ENCODE measurements at regions not wholly inside any gene's neighbourhood (a gene's known extent, or its start where the extent isn't known, plus 50 kb on each side); places are given as distances from the start of the nearest gene placed in this dataset.
"Not testable (repeated sequence)": the region's sequence is repeated elsewhere in the genome, so short reads cannot be mapped to it uniquely, and the experiment has no call there.

DNA sequence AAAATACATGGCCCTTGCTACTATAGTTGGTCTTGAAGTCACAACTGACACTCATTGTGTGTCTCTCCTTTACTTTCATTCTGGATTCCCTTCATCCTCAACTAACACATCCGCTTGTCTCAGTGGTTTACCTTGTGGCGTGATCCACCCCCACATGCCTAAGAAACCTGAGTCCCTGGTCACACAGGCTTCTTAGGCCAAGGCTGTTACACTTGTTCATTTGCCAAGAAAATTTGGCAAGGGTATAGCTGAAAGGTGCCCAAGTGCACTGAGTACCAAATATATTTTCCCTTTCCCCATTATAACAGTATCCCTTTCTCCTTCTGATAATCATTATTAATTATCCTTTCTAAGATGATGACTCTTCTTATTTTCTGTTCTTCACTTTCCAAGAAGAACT is 207.6 kb upstream of the STAC start:
- no peaks in the 10 kb centered on the region for H3K4me1 Mint-ChIP-seq
- no peak overlapping the region for H3K4me3 ChIP-seq (ENCODE audit: low read length)
- H3K27me3 Mint-ChIP-seq = no peaks in the 10 kb centered on the region
- H3K36me3 Mint-ChIP-seq = no peaks in the 10 kb centered on the region
- peaks cover 0 to 15% (median 0%) of the 10 kb centered on the region in 11 donors for H3K9me3 Mint-ChIP-seq
- DNase-seq (no peak), ATAC-seq (no peak)
- no peaks in the 10 kb centered on the region for H3K4me1 ChIP-seq (ENCODE audit: control insufficient read depth in 2 of 2, insufficient read depth in 2 of 2, low read length in 2 of 2)
- intact Hi-C loops (cut with micrococcal nuclease) = no loop called here
- no peaks in the 10 kb centered on the region for H3K9me3 ChIP-seq (ENCODE audit: control insufficient read depth in 2 of 3, low read length in 3 of 3)
- H3K27ac Mint-ChIP-seq = no peak overlapping the region
- no peak overlapping the region for H3K27ac ChIP-seq (ENCODE audit: low read depth, low read length)
- H3K27me3 ChIP-seq (ENCODE audit: control insufficient read depth in 2 of 2, insufficient read depth in 2 of 2, low read length in 2 of 2) = no peaks in the 10 kb centered on the region
- H3K36me3 ChIP-seq (ENCODE audit: control insufficient read depth in 2 of 3, insufficient read depth in 3 of 3, low read length in 3 of 3) = no peaks in the 10 kb centered on the region
- POLR2A ChIA-PET = no interaction called here
- CTCF ChIA-PET = no interaction called here
- H3K4me3 Mint-ChIP-seq = no peak overlapping the region

DNA sequence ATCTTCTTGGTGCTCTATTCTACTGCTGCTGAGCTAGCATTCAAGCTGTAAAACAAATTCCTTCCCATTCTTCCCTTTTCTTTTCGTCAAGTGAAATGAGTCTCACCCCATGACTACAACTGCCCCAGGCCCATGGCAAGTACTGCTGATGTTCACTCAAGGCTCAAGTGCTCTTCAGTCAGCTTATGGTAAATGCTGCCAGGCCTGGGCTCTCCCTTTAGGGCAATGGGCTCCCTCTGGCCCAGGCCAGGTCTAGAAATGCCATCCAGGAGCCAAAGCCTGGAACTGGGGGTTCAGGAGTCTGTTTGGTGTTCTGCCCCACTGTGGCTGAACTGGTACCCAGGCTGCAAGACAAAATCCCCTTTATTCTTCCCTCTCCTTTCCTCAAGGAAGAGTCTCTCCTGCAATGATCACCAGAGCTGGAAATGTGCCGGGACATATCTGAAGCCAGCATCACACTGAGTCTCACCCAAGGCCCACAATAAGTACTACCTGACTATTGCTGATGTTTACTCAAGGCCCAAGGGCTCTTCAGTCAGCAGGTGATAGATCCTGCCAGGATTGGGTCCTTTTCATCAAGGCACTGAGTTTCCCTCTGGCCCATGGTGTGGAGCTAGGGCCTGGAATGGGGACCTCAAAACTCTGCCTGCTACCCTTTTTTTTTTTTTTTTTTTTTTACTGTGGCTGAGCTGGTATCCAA is 205.0 kb upstream of the STAC start:
- CTCF ChIA-PET = no interaction called here
- H3K9me3 Mint-ChIP-seq = peaks cover 0 to 15% (median 0%) of the 10 kb centered on the region in 11 donors
- no peaks in the 10 kb centered on the region for H3K9me3 ChIP-seq (ENCODE audit: control insufficient read depth in 2 of 3, low read length in 3 of 3)
- no peak for ATAC-seq
- no peaks in the 10 kb centered on the region for H3K27me3 Mint-ChIP-seq
- H3K27ac Mint-ChIP-seq = no peak overlapping the region
- H3K4me1 Mint-ChIP-seq = no peaks in the 10 kb centered on the region
- H3K4me3 ChIP-seq (ENCODE audit: low read length) = no peak overlapping the region
- intact Hi-C loops (cut with micrococcal nuclease) = no loop called here
- no peak overlapping the region for H3K4me3 Mint-ChIP-seq
- H3K36me3 Mint-ChIP-seq = no peaks in the 10 kb centered on the region
- H3K27ac ChIP-seq (ENCODE audit: low read depth, low read length) = no peak overlapping the region
- H3K27me3 ChIP-seq (ENCODE audit: control insufficient read depth in 2 of 2, insufficient read depth in 2 of 2, low read length in 2 of 2) = no peaks in the 10 kb centered on the region
- DNase-seq = no peak
- no peaks in the 10 kb centered on the region for H3K4me1 ChIP-seq (ENCODE audit: control insufficient read depth in 2 of 2, insufficient read depth in 2 of 2, low read length in 2 of 2)
- no peaks in the 10 kb centered on the region for H3K36me3 ChIP-seq (ENCODE audit: control insufficient read depth in 2 of 3, insufficient read depth in 3 of 3, low read length in 3 of 3)
- POLR2A ChIA-PET = no interaction called here

DNA sequence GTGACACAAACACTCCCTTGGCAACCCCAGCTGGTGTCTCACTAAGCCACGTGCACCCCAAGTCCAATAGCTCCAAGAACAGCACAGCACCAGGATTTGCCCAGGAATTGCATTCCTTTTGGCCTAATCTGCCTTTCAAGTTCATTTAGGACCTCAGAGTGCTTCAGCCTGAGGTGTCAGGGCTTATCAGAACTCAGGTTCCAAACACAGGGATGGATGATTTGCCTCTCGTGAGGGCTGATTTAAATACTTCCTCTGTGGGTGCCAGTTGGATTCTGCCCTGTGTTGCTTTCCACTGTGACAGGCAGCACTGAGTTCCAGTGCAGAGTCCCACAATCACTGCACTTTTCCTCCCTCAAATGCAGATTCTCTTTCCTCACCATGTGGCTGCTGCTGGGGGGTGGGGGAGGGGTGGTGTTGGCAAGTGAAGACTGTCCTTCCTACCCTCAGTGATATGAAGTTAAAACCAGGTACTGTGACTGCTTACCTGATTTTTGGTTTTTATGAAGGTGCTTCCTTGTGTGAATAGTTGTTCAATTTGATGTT is 204.3 kb upstream of the STAC start:
- no peak overlapping the region for H3K27ac Mint-ChIP-seq
- ChIA-PET CTCF (no interaction called here), POLR2A (no interaction called here)
- Histone ChIP-seq H3K4me1 (ENCODE audit: control insufficient read depth in 2 of 2, insufficient read depth in 2 of 2, low read length in 2 of 2) (no peaks in the 10 kb centered on the region), H3K27ac (ENCODE audit: low read depth, low read length) (no peak overlapping the region), H3K27me3 (ENCODE audit: control insufficient read depth in 2 of 2, insufficient read depth in 2 of 2, low read length in 2 of 2) (no peaks in the 10 kb centered on the region), H3K4me3 (ENCODE audit: low read length) (no peak overlapping the region), H3K36me3 (ENCODE audit: control insufficient read depth in 2 of 3, insufficient read depth in 3 of 3, low read length in 3 of 3) (no peaks in the 10 kb centered on the region), H3K9me3 (ENCODE audit: control insufficient read depth in 2 of 3, low read length in 3 of 3) (no peaks in the 10 kb centered on the region)
- no peaks in the 10 kb centered on the region for H3K27me3 Mint-ChIP-seq
- H3K4me3 Mint-ChIP-seq = no peak overlapping the region
- H3K36me3 Mint-ChIP-seq = no peaks in the 10 kb centered on the region
- no peak for DNase-seq
- ATAC-seq = no peak
- H3K4me1 Mint-ChIP-seq = no peaks in the 10 kb centered on the region
- peaks cover 0 to 15% (median 0%) of the 10 kb centered on the region in 11 donors for H3K9me3 Mint-ChIP-seq
- intact Hi-C loops (cut with micrococcal nuclease) = no loop called here

DNA sequence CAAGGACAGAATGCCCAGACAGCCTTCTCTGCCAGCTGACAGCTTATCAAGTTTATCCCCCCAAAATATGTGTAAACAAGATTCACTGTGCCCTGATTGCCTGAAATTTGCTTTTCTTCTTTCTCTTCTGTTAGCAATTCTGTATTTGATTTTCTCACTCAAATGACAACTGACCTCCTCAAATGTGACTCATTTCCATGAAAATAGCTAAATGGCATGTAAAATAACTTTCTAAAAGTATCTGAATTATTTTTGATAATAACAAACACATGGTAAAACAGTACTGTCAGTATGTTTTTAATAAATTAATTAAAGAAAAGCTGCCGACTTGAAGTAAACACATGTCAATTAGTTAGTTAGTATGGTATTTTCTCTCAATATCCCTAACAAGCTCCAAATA is 202.3 kb upstream of the STAC start:
- DNase-seq (no peak), ATAC-seq (no peak)
- intact Hi-C loops (cut with micrococcal nuclease) = no loop called here
- H3K9me3 Mint-ChIP-seq = peaks cover 0 to 14% (median 1%) of the 10 kb centered on the region in 11 donors
- ChIA-PET CTCF (no interaction called here), POLR2A (no interaction called here)
- Histone ChIP-seq H3K4me1 (ENCODE audit: control insufficient read depth in 2 of 2, insufficient read depth in 2 of 2, low read length in 2 of 2) (no peaks in the 10 kb centered on the region), H3K4me3 (ENCODE audit: low read length) (no peak overlapping the region), H3K36me3 (ENCODE audit: control insufficient read depth in 2 of 3, insufficient read depth in 3 of 3, low read length in 3 of 3) (no peaks in the 10 kb centered on the region), H3K27ac (ENCODE audit: low read depth, low read length) (no peak overlapping the region), H3K9me3 (ENCODE audit: control insufficient read depth in 2 of 3, low read length in 3 of 3) (no peaks in the 10 kb centered on the region), H3K27me3 (ENCODE audit: control insufficient read depth in 2 of 2, insufficient read depth in 2 of 2, low read length in 2 of 2) (no peaks in the 10 kb centered on the region)
- no peaks in the 10 kb centered on the region for H3K27me3 Mint-ChIP-seq
- peak overlapping the region in 1 of 9 donors; percentile 32 for H3K27ac Mint-ChIP-seq
- H3K36me3 Mint-ChIP-seq = no peaks in the 10 kb centered on the region
- no peaks in the 10 kb centered on the region for H3K4me1 Mint-ChIP-seq
- H3K4me3 Mint-ChIP-seq = no peak overlapping the region

DNA sequence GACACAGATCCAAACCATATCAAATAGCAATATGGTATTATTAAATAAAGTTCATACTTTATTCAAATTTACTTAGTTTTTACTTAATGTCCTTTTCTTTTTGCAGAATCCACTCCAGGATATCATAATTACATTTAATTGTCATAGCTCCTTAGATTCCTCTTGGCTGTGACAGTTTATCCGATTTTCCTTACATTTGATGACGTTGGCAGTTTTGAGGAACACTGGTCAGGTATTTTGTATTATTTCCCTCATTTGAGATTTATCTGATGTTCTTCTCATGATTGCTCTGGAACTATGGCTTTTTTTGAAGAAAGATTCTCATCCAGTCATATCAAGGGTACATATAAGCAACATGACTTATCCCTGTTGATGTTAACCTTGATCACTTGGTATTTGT is 198.3 kb upstream of the STAC start:
- POLR2A ChIA-PET = no interaction called here
- Histone ChIP-seq H3K4me3 (ENCODE audit: low read length) (no peak overlapping the region), H3K4me1 (ENCODE audit: control insufficient read depth in 2 of 2, insufficient read depth in 2 of 2, low read length in 2 of 2) (no peaks in the 10 kb centered on the region), H3K36me3 (ENCODE audit: control insufficient read depth in 2 of 3, insufficient read depth in 3 of 3, low read length in 3 of 3) (no peaks in the 10 kb centered on the region), H3K27me3 (ENCODE audit: control insufficient read depth in 2 of 2, insufficient read depth in 2 of 2, low read length in 2 of 2) (no peaks in the 10 kb centered on the region), H3K27ac (ENCODE audit: low read depth, low read length) (no peak overlapping the region), H3K9me3 (ENCODE audit: control insufficient read depth in 2 of 3, low read length in 3 of 3) (no peaks in the 10 kb centered on the region)
- no peaks in the 10 kb centered on the region for H3K27me3 Mint-ChIP-seq
- CTCF ChIA-PET = no interaction called here
- H3K4me3 Mint-ChIP-seq = no peak overlapping the region
- H3K9me3 Mint-ChIP-seq = peaks cover 0 to 5% (median 1%) of the 10 kb centered on the region in 11 donors
- intact Hi-C loops (cut with micrococcal nuclease) = no loop called here
- no peak for DNase-seq
- H3K36me3 Mint-ChIP-seq = no peaks in the 10 kb centered on the region
- no peak overlapping the region for H3K27ac Mint-ChIP-seq
- ATAC-seq = no peak
- H3K4me1 Mint-ChIP-seq = no peaks in the 10 kb centered on the region

DNA sequence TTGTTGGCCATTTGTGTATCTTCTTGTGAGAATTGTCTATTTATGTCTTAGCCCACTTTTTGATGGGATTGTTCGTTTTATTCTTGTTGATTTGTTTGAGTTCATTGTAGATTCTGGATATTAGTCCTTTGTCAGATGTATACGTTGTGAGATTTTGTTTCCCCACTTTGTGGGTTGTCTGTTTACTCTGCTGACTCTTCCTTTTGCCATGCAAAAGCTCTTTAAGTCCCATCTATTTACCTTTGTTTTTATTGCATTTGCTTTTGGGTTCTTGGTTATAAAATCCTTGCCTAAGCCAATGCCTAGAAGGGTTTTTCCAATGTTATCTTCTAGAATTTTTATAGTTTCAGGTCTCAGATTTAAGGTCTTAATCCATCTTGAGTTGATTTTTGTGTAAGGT is 193.1 kb upstream of the STAC start:
- intact Hi-C loops (cut with micrococcal nuclease); H3K9me3 ChIP-seq (ENCODE audit: control insufficient read depth in 2 of 3, low read length in 3 of 3); H3K4me3 ChIP-seq (ENCODE audit: low read length); DNase-seq; H3K27me3 ChIP-seq (ENCODE audit: control insufficient read depth in 2 of 2, insufficient read depth in 2 of 2, low read length in 2 of 2); H3K27ac ChIP-seq (ENCODE audit: low read depth, low read length); ATAC-seq; H3K27ac Mint-ChIP-seq; H3K36me3 ChIP-seq (ENCODE audit: control insufficient read depth in 2 of 3, insufficient read depth in 3 of 3, low read length in 3 of 3); H3K36me3 Mint-ChIP-seq; H3K4me3 Mint-ChIP-seq; POLR2A ChIA-PET; H3K4me1 ChIP-seq (ENCODE audit: control insufficient read depth in 2 of 2, insufficient read depth in 2 of 2, low read length in 2 of 2); H3K4me1 Mint-ChIP-seq; CTCF ChIA-PET; H3K27me3 Mint-ChIP-seq: not testable (repeated sequence)
- peaks cover 0 to 21% (median 2%) of the 10 kb centered on the region in 11 donors for H3K9me3 Mint-ChIP-seq

DNA sequence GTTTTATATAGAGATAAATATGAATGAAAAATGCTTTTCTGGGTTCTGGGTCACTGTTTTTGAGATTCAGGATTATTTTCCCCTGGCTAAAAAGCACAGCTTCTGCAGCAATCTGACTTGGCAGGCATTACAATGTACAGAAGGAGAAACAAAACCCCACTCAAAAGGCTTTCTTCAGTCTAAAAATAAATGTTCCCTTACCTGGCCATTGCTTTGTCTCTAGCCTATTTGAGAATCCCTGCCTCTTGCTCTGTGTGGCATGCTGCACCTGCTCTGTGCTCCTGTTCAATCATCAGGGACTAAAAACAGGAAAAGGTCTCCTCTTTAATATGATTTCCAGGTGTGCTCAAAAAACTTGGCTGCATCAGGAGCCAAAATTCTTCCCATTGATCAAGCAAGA is 187.4 kb upstream of the STAC start:
- H3K27ac ChIP-seq (ENCODE audit: low read depth, low read length) = no peak overlapping the region
- Mint-ChIP-seq H3K27ac (no peak overlapping the region), H3K9me3 (peaks cover 0 to 25% (median 3%) of the 10 kb centered on the region in 11 donors), H3K4me3 (no peak overlapping the region), H3K4me1 (no peaks in the 10 kb centered on the region), H3K27me3 (peaks cover 0 to 7% (median 0%) of the 10 kb centered on the region in 5 donors), H3K36me3 (no peaks in the 10 kb centered on the region)
- H3K27me3 ChIP-seq (ENCODE audit: control insufficient read depth in 2 of 2, insufficient read depth in 2 of 2, low read length in 2 of 2) = no peaks in the 10 kb centered on the region
- no peak overlapping the region for H3K4me3 ChIP-seq (ENCODE audit: low read length)
- H3K9me3 ChIP-seq (ENCODE audit: control insufficient read depth in 2 of 3, low read length in 3 of 3) = no peaks in the 10 kb centered on the region
- ChIA-PET POLR2A (no interaction called here), CTCF (no interaction called here)
- no peak for ATAC-seq
- no peaks in the 10 kb centered on the region for H3K36me3 ChIP-seq (ENCODE audit: control insufficient read depth in 2 of 3, insufficient read depth in 3 of 3, low read length in 3 of 3)
- no peak for DNase-seq
- H3K4me1 ChIP-seq (ENCODE audit: control insufficient read depth in 2 of 2, insufficient read depth in 2 of 2, low read length in 2 of 2) = no peaks in the 10 kb centered on the region
- intact Hi-C loops (cut with micrococcal nuclease) = no loop called here
